Endothelial cell (in vitro differentiated cells): ENCODE measurements at regions not wholly inside any gene's neighbourhood (a gene's known extent, or its start where the extent isn't known, plus 50 kb on each side); places are given as distances from the start of the nearest gene placed in this dataset.

Experiments used
- DNase-seq: peaks from one replicate; pipeline ENCODE4 v3.0.0; 2021; ENCODE audit warnings: low spot score
- H3K27ac Mint-ChIP-seq: one replicate; pipeline ENCODE4 v1.8.0; 2021; ENCODE audit warnings: mixed read lengths, inconsistent platforms; ENCODE audit not compliant: unreplicated experiment
- H3K27me3 Mint-ChIP-seq: one replicate; pipeline ENCODE4 v1.8.0; 2021; ENCODE audit warnings: mild to moderate bottlenecking, moderate library complexity, mixed read lengths, inconsistent platforms; ENCODE audit not compliant: unreplicated experiment
- H3K36me3 Mint-ChIP-seq: one replicate; pipeline ENCODE4 v1.8.0; 2021; ENCODE audit warnings: mild to moderate bottlenecking, low read depth, mixed read lengths, inconsistent platforms; ENCODE audit not compliant: unreplicated experiment
- H3K4me1 Mint-ChIP-seq: one replicate; pipeline ENCODE4 v1.8.0; 2021; ENCODE audit warnings: mild to moderate bottlenecking, mixed read lengths, inconsistent platforms; ENCODE audit not compliant: unreplicated experiment
- H3K4me3 Mint-ChIP-seq: one replicate; pipeline ENCODE4 v1.8.0; 2021; ENCODE audit warnings: mild to moderate bottlenecking, mixed read lengths, inconsistent platforms; ENCODE audit not compliant: unreplicated experiment
- H3K9me3 Mint-ChIP-seq: one replicate; pipeline ENCODE4 v1.8.0; 2021; ENCODE audit warnings: mixed read lengths, inconsistent platforms; ENCODE audit not compliant: unreplicated experiment
- CTCF ChIP-seq: fragments of 200-600 bp; sonication (generic); IDR thresholded peaks from one replicate; pipeline ENCODE4 v1.5.0; 2021; ENCODE audit warnings: antibody characterized with exemption; ENCODE audit not compliant: unreplicated experiment

- H3K27me3 Mint-ChIP-seq, result peaks cover 2% of the 10 kb centered on the region
- H3K9me3 Mint-ChIP-seq, result no peaks in the 10 kb centered on the region
- no peak for TF ChIP-seq CTCF
Observed at GRCh38 chr3:74349015-74349414, 265.4 kb downstream of the CNTN3 start.

GRCh38 chr3:74347563-74348268 is 266.7 kb downstream of the CNTN3 start:
- DNase-seq, result no peak
- Mint-ChIP-seq H3K4me3 (no peak overlapping the region), H3K27ac (no peak overlapping the region), H3K27me3 (peaks cover under 1% of the 10 kb centered on the region), H3K9me3 (no peaks in the 10 kb centered on the region), H3K36me3 (no peaks in the 10 kb centered on the region), H3K4me1 (no peaks in the 10 kb centered on the region)
- TF ChIP-seq CTCF, result no peak

More at GRCh38 chr3:74349015-74349414, 265.4 kb downstream of the CNTN3 start:
- Mint-ChIP-seq H3K4me1 (no peaks in the 10 kb centered on the region), H3K27ac (no peak overlapping the region), H3K36me3 (no peaks in the 10 kb centered on the region), H3K4me3 (no peak overlapping the region)
- DNase-seq, result no peak

- no peak for TF ChIP-seq CTCF
- Mint-ChIP-seq H3K27me3 (no peaks in the 10 kb centered on the region), H3K9me3 (no peaks in the 10 kb centered on the region), H3K4me1 (no peaks in the 10 kb centered on the region), H3K4me3 (no peak overlapping the region), H3K36me3 (no peaks in the 10 kb centered on the region), H3K27ac (no peak overlapping the region)
- no peak for DNase-seq
Observed at GRCh38 chr3:74346896-74347295, 267.6 kb downstream of the CNTN3 start.

- H3K27ac Mint-ChIP-seq, result no peak overlapping the region
- no peaks in the 10 kb centered on the region for H3K27me3 Mint-ChIP-seq
- H3K9me3 Mint-ChIP-seq, result no peaks in the 10 kb centered on the region
- no peak for TF ChIP-seq CTCF
- no peak for DNase-seq
- H3K4me3 Mint-ChIP-seq, result no peak overlapping the region
- no peaks in the 10 kb centered on the region for H3K36me3 Mint-ChIP-seq
- H3K4me1 Mint-ChIP-seq, result no peaks in the 10 kb centered on the region
Observed at GRCh38 chr3:74345701-74346100, 268.8 kb downstream of the CNTN3 start.

- Mint-ChIP-seq H3K36me3 (no peaks in the 10 kb centered on the region), H3K4me3 (no peak overlapping the region), H3K27ac (no peak overlapping the region), H3K4me1 (no peaks in the 10 kb centered on the region), H3K9me3 (no peaks in the 10 kb centered on the region), H3K27me3 (no peaks in the 10 kb centered on the region)
- TF ChIP-seq CTCF, result no peak
- DNase-seq, result no peak
Observed at GRCh38 chr3:74344865-74345440, 269.5 kb downstream of the CNTN3 start.
